Suprapubic skin (tissue), 4 donors: ENCODE measurements at regions not wholly inside any gene's neighbourhood (a gene's known extent, or its start where the extent isn't known, plus 50 kb on each side); places are given as distances from the start of the nearest gene placed in this dataset.

Experiments used
- CTCF ChIP-seq, 2 donors: fragments of 200-600 bp in 1 of 2; fragments of 450-650 bp in 1 of 2; sonication (generic) in 1 of 2; IDR thresholded peaks; one replicate each; pipeline ENCODE4 v1.5.1; 2016 to 2019; ENCODE audit warnings: antibody characterized with exemption in 2 of 2, mild to moderate bottlenecking in 1 of 2, moderate library complexity in 1 of 2
- POLR2A ChIP-seq, 2 donors: fragments of 450-650 bp; IDR thresholded peaks; one replicate each; pipeline ENCODE4 v1.6.1; 2017; ENCODE audit warnings: antibody characterized with exemption in 2 of 2, mild to moderate bottlenecking in 2 of 2, moderate library complexity in 2 of 2
- POLR2AphosphoS5 ChIP-seq, 3 donors: sonication (generic); formaldehyde crosslinking; IDR thresholded peaks; one replicate each; pipeline ENCODE4 v1.6.1; 2017; ENCODE audit warnings: antibody characterized with exemption in 3 of 3

- TF ChIP-seq CTCF (IDR thresholded peaks at IDR 0.05) (no peak), POLR2A (IDR thresholded peaks at IDR 0.05) (no peak), POLR2AphosphoS5 (IDR thresholded peaks at IDR 0.05) (no peak)
These were observed 104.8 kb downstream of the GASK1B start for GRCh38 chr4:158068068-158068467.
